NT2/D1 (cell line): ENCODE measurements at regions not wholly inside any gene's neighbourhood (a gene's known extent, or its start where the extent isn't known, plus 50 kb on each side); places are given as distances from the start of the nearest gene placed in this dataset.

Experiments used
- DNase-seq: peaks from one replicate; pipeline ENCODE4 v3.0.0-alpha.2; 2011; ENCODE audit warnings: low read depth, low spot score
- H3K27me3 ChIP-seq: 2 replicates; pipeline ENCODE4 v1.6.0; 2011; ENCODE audit warnings: mild to moderate bottlenecking; ENCODE audit not compliant: insufficient read length, insufficient read depth
- H3K36me3 ChIP-seq: 2 replicates; pipeline ENCODE4 v1.6.1; 2011; ENCODE audit warnings: mild to moderate bottlenecking, low read length, mixed read lengths; ENCODE audit not compliant: insufficient read depth, insufficient read length
- H3K4me1 ChIP-seq: 2 replicates; pipeline ENCODE4 v1.5.1; 2011; ENCODE audit not compliant: insufficient read depth, insufficient read length
- H3K4me3 ChIP-seq: 2 replicates; pipeline ENCODE4 v1.5.1; 2011; ENCODE audit warnings: low read depth; ENCODE audit not compliant: insufficient read length
- H3K9ac ChIP-seq: 2 replicates; pipeline ENCODE4 v1.6.0; 2011; ENCODE audit warnings: low read depth; ENCODE audit not compliant: insufficient read length
- H3K9me3 ChIP-seq: 2 replicates; pipeline ENCODE4 v1.5.1; 2011; ENCODE audit warnings: mild to moderate bottlenecking, low read length; ENCODE audit not compliant: insufficient read depth
- SUZ12 ChIP-seq: IDR thresholded peaks from 2 replicates; pipeline ENCODE4 v1.6.1; 2011; ENCODE audit not compliant: insufficient read length, insufficient read depth; ENCODE audit errors: extremely low read depth
- YY1 ChIP-seq: IDR thresholded peaks from 2 replicates; pipeline ENCODE4 v1.6.1; 2011; ENCODE audit not compliant: insufficient read length, insufficient read depth
- ZNF274 ChIP-seq: IDR thresholded peaks from 2 replicates; pipeline ENCODE4 v1.6.1; 2011; ENCODE audit warnings: mild to moderate bottlenecking, low read depth, low read length

GRCh38 chr7:73976761-73977618, 51.0 kb upstream of the ELN start:
- no peak overlapping the region for H3K9ac ChIP-seq
- TF ChIP-seq ZNF274 (no peak), YY1 (no peak), SUZ12 (no peak)

DNA sequence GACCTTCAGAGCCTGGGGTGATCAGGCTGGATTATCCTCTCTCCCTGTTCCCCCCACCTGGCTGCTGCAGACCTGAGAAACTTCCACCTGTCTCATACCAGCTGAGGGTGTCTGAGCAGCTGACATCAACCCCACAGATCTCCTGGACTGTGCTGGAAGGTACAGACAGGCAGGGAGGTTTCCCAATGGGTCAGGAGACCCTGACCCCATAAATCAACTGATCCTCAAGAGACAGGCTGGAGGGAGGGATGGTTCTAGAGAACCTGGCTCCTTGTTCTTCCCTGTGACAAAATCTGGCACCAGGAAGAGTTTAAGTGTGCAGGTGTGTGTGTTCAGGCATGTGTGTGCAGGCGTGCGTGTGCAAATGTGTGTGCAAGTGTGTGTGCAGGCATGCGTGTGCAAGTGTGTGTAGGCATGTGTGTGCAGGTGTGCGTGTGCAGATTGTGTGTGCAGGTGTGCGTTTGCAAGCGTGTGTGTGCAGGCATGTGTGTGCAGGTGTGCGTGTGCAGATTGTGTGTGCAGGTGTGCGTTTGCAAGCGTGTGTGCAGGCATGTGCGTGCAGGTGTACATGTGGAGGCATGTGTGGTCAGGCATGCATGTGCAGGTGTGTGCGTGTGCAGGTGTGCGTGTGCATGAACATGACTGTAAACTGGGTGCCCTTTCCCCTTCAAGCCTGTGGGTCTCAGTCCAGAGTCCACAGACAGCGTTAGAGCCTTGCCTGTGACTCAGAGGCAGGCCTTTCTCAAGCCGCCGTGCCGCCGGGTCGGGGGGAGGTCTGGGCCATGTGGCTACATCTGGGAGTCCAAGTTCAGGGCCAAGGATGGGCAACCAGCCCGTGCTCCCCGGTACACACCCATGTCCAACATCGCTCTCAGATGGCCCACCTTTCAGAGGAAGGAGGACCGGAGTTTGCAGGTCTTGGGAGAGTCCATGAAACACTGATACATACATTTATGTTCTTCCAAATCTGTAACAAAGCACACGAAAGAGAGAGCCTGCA, 50.1 kb upstream of the ELN start:
- Histone ChIP-seq H3K9ac (no peak overlapping the region), H3K36me3 (no peaks in the 10 kb centered on the region), H3K4me3 (no peak overlapping the region), H3K27me3 (no peaks in the 10 kb centered on the region), H3K9me3 (no peaks in the 10 kb centered on the region), H3K4me1 (peaks cover 7% of the 10 kb centered on the region)
- TF ChIP-seq YY1 = no peak
- TF ChIP-seq ZNF274 = no peak
- no peak for TF ChIP-seq SUZ12
- DNase-seq = no peak

More at GRCh38 chr7:73976761-73977618, 51.0 kb upstream of the ELN start:
- H3K9me3 ChIP-seq = no peaks in the 10 kb centered on the region
- no peak for DNase-seq
- H3K4me3 ChIP-seq = no peak overlapping the region
- peaks cover 7% of the 10 kb centered on the region for H3K4me1 ChIP-seq
- no peaks in the 10 kb centered on the region for H3K36me3 ChIP-seq
- no peaks in the 10 kb centered on the region for H3K27me3 ChIP-seq
